ENCODE measurements at regions not wholly inside any gene's neighbourhood (a gene's known extent, or its start where the extent isn't known, plus 50 kb on each side); places are given as distances from the start of the nearest gene placed in this dataset.
A peak's percentile ranks its signal among the peaks of the same experiment; 100 is the strongest.

- Mint-ChIP-seq H3K27ac (ENCODE audit: unreplicated experiment) (no peak overlapping the region), H3K27me3 (ENCODE audit: unreplicated experiment) (peaks cover 8% of the 10 kb centered on the region), H3K9me3 (ENCODE audit: unreplicated experiment) (peaks cover 3% of the 10 kb centered on the region), H3K4me3 (ENCODE audit: unreplicated experiment) (no peak overlapping the region), H3K4me1 (ENCODE audit: low read depth, unreplicated experiment) (peaks cover 9% of the 10 kb centered on the region), H3K36me3 (ENCODE audit: unreplicated experiment) (peaks cover 6% of the 10 kb centered on the region)
- peak; percentile 53 for TF ChIP-seq CTCF (IDR thresholded peaks at IDR 0.05; ENCODE audit: partially characterized antibody, unreplicated experiment)
- no peak for DNase-seq
Observed at GRCh38 chr5:10857338-10857733, 96.3 kb upstream of the DAP start.

GRCh38 chr5:10856683-10857337, 95.8 kb upstream of the DAP start:
- peaks cover 6% of the 10 kb centered on the region for H3K36me3 Mint-ChIP-seq (ENCODE audit: unreplicated experiment)
- H3K4me1 Mint-ChIP-seq (ENCODE audit: low read depth, unreplicated experiment), result peaks cover 9% of the 10 kb centered on the region
- peaks cover 8% of the 10 kb centered on the region for H3K27me3 Mint-ChIP-seq (ENCODE audit: unreplicated experiment)

GRCh38 chr5:10856071-10856470, 95.0 kb upstream of the DAP start:
- Mint-ChIP-seq H3K9me3 (ENCODE audit: unreplicated experiment) (peaks cover 3% of the 10 kb centered on the region), H3K27me3 (ENCODE audit: unreplicated experiment) (peaks cover 5% of the 10 kb centered on the region), H3K4me3 (ENCODE audit: unreplicated experiment) (no peak overlapping the region), H3K27ac (ENCODE audit: unreplicated experiment) (no peak overlapping the region), H3K36me3 (ENCODE audit: unreplicated experiment) (peaks cover 3% of the 10 kb centered on the region), H3K4me1 (ENCODE audit: low read depth, unreplicated experiment) (peaks cover 9% of the 10 kb centered on the region)
- TF ChIP-seq CTCF (IDR thresholded peaks at IDR 0.05; ENCODE audit: partially characterized antibody, unreplicated experiment), result no peak
- DNase-seq, result no peak

More at GRCh38 chr5:10856683-10857337, 95.8 kb upstream of the DAP start:
- DNase-seq, result peak; percentile 90
- Mint-ChIP-seq H3K27ac (ENCODE audit: unreplicated experiment) (no peak overlapping the region), H3K9me3 (ENCODE audit: unreplicated experiment) (peaks cover 3% of the 10 kb centered on the region), H3K4me3 (ENCODE audit: unreplicated experiment) (no peak overlapping the region)
- TF ChIP-seq CTCF (IDR thresholded peaks at IDR 0.05; ENCODE audit: partially characterized antibody, unreplicated experiment), result peak; percentile 93

- H3K4me1 Mint-ChIP-seq (ENCODE audit: low read depth, unreplicated experiment), result peaks cover 9% of the 10 kb centered on the region
- TF ChIP-seq CTCF (IDR thresholded peaks at IDR 0.05; ENCODE audit: partially characterized antibody, unreplicated experiment), result no peak
- H3K4me3 Mint-ChIP-seq (ENCODE audit: unreplicated experiment), result no peak overlapping the region
- no peak overlapping the region for H3K27ac Mint-ChIP-seq (ENCODE audit: unreplicated experiment)
- H3K27me3 Mint-ChIP-seq (ENCODE audit: unreplicated experiment), result peaks cover 4% of the 10 kb centered on the region
- DNase-seq, result no peak
- peaks cover 3% of the 10 kb centered on the region for H3K9me3 Mint-ChIP-seq (ENCODE audit: unreplicated experiment)
- H3K36me3 Mint-ChIP-seq (ENCODE audit: unreplicated experiment), result no peaks in the 10 kb centered on the region
Observed at GRCh38 chr5:10854506-10855277, 93.7 kb upstream of the DAP start.

GRCh38 chr5:10853154-10853553, 92.1 kb upstream of the DAP start:
- H3K27ac Mint-ChIP-seq (ENCODE audit: unreplicated experiment), result no peak overlapping the region
- TF ChIP-seq CTCF (IDR thresholded peaks at IDR 0.05; ENCODE audit: partially characterized antibody, unreplicated experiment), result no peak
- H3K4me1 Mint-ChIP-seq (ENCODE audit: low read depth, unreplicated experiment), result peaks cover 9% of the 10 kb centered on the region
- no peaks in the 10 kb centered on the region for H3K36me3 Mint-ChIP-seq (ENCODE audit: unreplicated experiment)
- H3K27me3 Mint-ChIP-seq (ENCODE audit: unreplicated experiment), result peaks cover 2% of the 10 kb centered on the region
- H3K9me3 Mint-ChIP-seq (ENCODE audit: unreplicated experiment), result peaks cover 3% of the 10 kb centered on the region
- no peak overlapping the region for H3K4me3 Mint-ChIP-seq (ENCODE audit: unreplicated experiment)
- DNase-seq, result no peak
